ENCODE measurements at regions not wholly inside any gene's neighbourhood (a gene's known extent, or its start where the extent isn't known, plus 50 kb on each side); places are given as distances from the start of the nearest gene placed in this dataset.
A peak's percentile ranks its signal among the peaks of the same experiment; 100 is the strongest.

GRCh38 chr17:49904893-49905292 is 57.0 kb upstream of the TAC4 start:
- peaks cover 33% of the 10 kb centered on the region for H3K27me3 ChIP-seq (ENCODE audit: control insufficient read depth, insufficient read depth, low read length)
- no peaks in the 10 kb centered on the region for H3K36me3 ChIP-seq (ENCODE audit: control insufficient read depth, insufficient read depth, low read length)
- FAIRE-seq (no peak), DNase-seq (ENCODE audit: low read depth) (no peak)
- no peak for TF ChIP-seq CTCF (IDR thresholded peaks at IDR 0.05; ENCODE audit: insufficient read depth, low read length, severe bottlenecking)
- no peak overlapping the region for H3K4me3 ChIP-seq (ENCODE audit: low read depth, low read length)

- H3K36me3 ChIP-seq (ENCODE audit: control insufficient read depth, insufficient read depth, low read length): no peaks in the 10 kb centered on the region
- no peak overlapping the region for H3K4me3 ChIP-seq (ENCODE audit: low read depth, low read length)
- no peak for TF ChIP-seq CTCF (IDR thresholded peaks at IDR 0.05; ENCODE audit: insufficient read depth, low read length, severe bottlenecking)
- FAIRE-seq: no peak
- DNase-seq (ENCODE audit: low read depth): no peak
- peaks cover 35% of the 10 kb centered on the region for H3K27me3 ChIP-seq (ENCODE audit: control insufficient read depth, insufficient read depth, low read length)
These were observed 58.8 kb upstream of the TAC4 start for GRCh38 chr17:49906531-49907136.

GRCh38 chr17:49907279-49907678 is 59.4 kb upstream of the TAC4 start:
- peaks cover 34% of the 10 kb centered on the region for H3K27me3 ChIP-seq (ENCODE audit: control insufficient read depth, insufficient read depth, low read length)
- TF ChIP-seq CTCF (IDR thresholded peaks at IDR 0.05; ENCODE audit: insufficient read depth, low read length, severe bottlenecking): no peak
- FAIRE-seq (no peak), DNase-seq (ENCODE audit: low read depth) (no peak)
- H3K4me3 ChIP-seq (ENCODE audit: low read depth, low read length): no peak overlapping the region
- H3K36me3 ChIP-seq (ENCODE audit: control insufficient read depth, insufficient read depth, low read length): no peaks in the 10 kb centered on the region

GRCh38 chr17:49908782-49909714 is 59.9 kb upstream of the DLX4 start:
- DNase-seq (ENCODE audit: low read depth): no peak

GRCh38 chr17:49910094-49910857 is 58.7 kb upstream of the DLX4 start:
- DNase-seq (ENCODE audit: low read depth): peak; percentile 62
- Histone ChIP-seq H3K27me3 (ENCODE audit: control insufficient read depth, insufficient read depth, low read length) (peaks cover 17% of the 10 kb centered on the region), H3K36me3 (ENCODE audit: control insufficient read depth, insufficient read depth, low read length) (no peaks in the 10 kb centered on the region), H3K4me3 (ENCODE audit: low read depth, low read length) (no peak overlapping the region)
- TF ChIP-seq CTCF (IDR thresholded peaks at IDR 0.05; ENCODE audit: insufficient read depth, low read length, severe bottlenecking): no peak
- FAIRE-seq: no peak

More at GRCh38 chr17:49908782-49909714, 59.9 kb upstream of the DLX4 start:
- no peaks in the 10 kb centered on the region for H3K36me3 ChIP-seq (ENCODE audit: control insufficient read depth, insufficient read depth, low read length)
- FAIRE-seq: peak; percentile 52
- no peak overlapping the region for H3K4me3 ChIP-seq (ENCODE audit: low read depth, low read length)
- H3K27me3 ChIP-seq (ENCODE audit: control insufficient read depth, insufficient read depth, low read length): peaks cover 21% of the 10 kb centered on the region
- TF ChIP-seq CTCF (IDR thresholded peaks at IDR 0.05; ENCODE audit: insufficient read depth, low read length, severe bottlenecking): no peak
